Stomach (tissue), 8 donors: ENCODE measurements at regions not wholly inside any gene's neighbourhood (a gene's known extent, or its start where the extent isn't known, plus 50 kb on each side); places are given as distances from the start of the nearest gene placed in this dataset.
"Not testable (repeated sequence)": the region's sequence is repeated elsewhere in the genome, so short reads cannot be mapped to it uniquely, and the experiment has no call there.

Source experiments
- DNase-seq, 2 donors: peaks; one replicate each; pipeline versions ENCODE4 v3.0.0 to v3.0.0-alpha.2; 2013 to 2019
- H3K27ac ChIP-seq, 5 donors: fragments of 200-600 bp in 4 of 5; sonication (generic) in 4 of 5; one replicate each; pipeline ENCODE4 v1.5.1; 2013 to 2019; ENCODE audit warnings: mild to moderate bottlenecking in 1 of 5, moderate library complexity in 1 of 5
- H3K27me3 ChIP-seq, 3 donors: fragments of 200-600 bp; sonication (generic); one replicate each; pipeline ENCODE4 v1.5.1; 2017 to 2019; ENCODE audit warnings: mixed run types in 1 of 3
- H3K36me3 ChIP-seq, 4 donors: fragments of 200-600 bp; sonication (generic); 1 replicate in 3 of 4; 2 replicates in 1 of 4; pipeline ENCODE4 v1.5.1; 2016 to 2019
- H3K4me1 ChIP-seq, 4 donors: fragments of 200-600 bp; sonication (generic); one replicate each; pipeline ENCODE4 v1.5.1; 2016 to 2019
- H3K4me3 ChIP-seq, 4 donors: fragments of 200-600 bp; sonication (generic) in 3 of 4; one replicate each; pipeline ENCODE4 v1.5.1; 2016 to 2019; ENCODE audit warnings: mild to moderate bottlenecking in 1 of 4
- H3K9me3 ChIP-seq, 4 donors: fragments of 200-600 bp; sonication (generic); one replicate each; pipeline ENCODE4 v1.5.1; 2016 to 2019
- EP300 ChIP-seq: sonication (generic); formaldehyde crosslinking; IDR thresholded peaks from one replicate; pipeline ENCODE4 v1.6.1; 2017; ENCODE audit warnings: antibody characterized with exemption
- POLR2A ChIP-seq, 4 donors: fragments of 450-650 bp; IDR thresholded peaks; one replicate each; pipeline ENCODE4 v1.6.1; 2016; ENCODE audit warnings: antibody characterized with exemption in 4 of 4, control low read depth in 2 of 4, mild to moderate bottlenecking in 1 of 4, moderate library complexity in 1 of 4
- POLR2AphosphoS5 ChIP-seq, 3 donors: sonication (generic); formaldehyde crosslinking; IDR thresholded peaks; one replicate each; pipeline ENCODE4 v1.6.1; 2016; ENCODE audit warnings: antibody characterized with exemption in 3 of 3
- WGBS, 5 donors: extraction: QIAGEN DNeasy Blood & Tissue Kit in 3 of 5; methylation state at CpG; one replicate each; pipeline versions ENCODE4 v1.1.5 to v1.1.7; 2013 to 2018; 5-methylcytosine and 5-hydroxymethylcytosine counted together
- intact Hi-C: fragments of 100-400 bp; cut with DNase I; formaldehyde crosslinking; loops from one replicate; pipeline ENCODE4 v1.15.1; 2023; ENCODE audit warnings: low total_unique reads
- TF ChIP-seq, protein P1 (sequence below), 7 experiments: fragments of 450-650 bp in 4 of 7; fragments of 200-600 bp in 3 of 7; sonication (generic) in 3 of 7; IDR thresholded peaks; one replicate each; pipeline ENCODE4 v1.5.1; 2016 to 2019; ENCODE audit warnings: antibody characterized with exemption in 7 of 7, control low read depth in 2 of 7, mild to moderate bottlenecking in 1 of 7
- donor health status: healthy with polysubstance abuse.
- donor health status: Bipolar disorder and iron deficiency.
- donor health status: healthy.

DNA sequence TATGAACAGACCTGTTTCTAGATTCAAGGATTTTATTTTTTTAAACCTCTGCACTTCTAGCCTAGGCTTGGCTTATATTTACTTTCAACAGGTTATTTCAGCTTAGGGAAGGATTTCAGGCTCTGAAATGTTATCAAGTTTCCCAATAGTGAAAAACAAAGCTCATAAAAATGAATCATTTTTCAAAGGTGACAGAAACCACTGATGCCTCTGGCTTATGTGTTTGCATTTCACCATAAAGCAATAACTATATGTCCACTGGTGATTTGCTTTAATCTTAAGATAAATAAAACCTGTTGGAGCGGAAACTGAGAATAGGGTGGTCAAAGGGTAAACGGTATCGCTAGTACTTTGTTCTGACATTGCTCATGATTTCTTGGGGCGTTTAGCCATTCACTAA is 141.2 kb upstream of the LRIG1 start:
- intact Hi-C loops = no loop called here
- Histone ChIP-seq H3K27ac (no peak overlapping the region), H3K4me1 (peaks cover 0 to 8% (median 4%) of the 10 kb centered on the region in 4 donors), H3K36me3 (no peaks in the 10 kb centered on the region), H3K9me3 (peaks cover 0 to 5% (median 0%) of the 10 kb centered on the region in 4 donors), H3K27me3 (no peaks in the 10 kb centered on the region), H3K4me3 (no peak overlapping the region)
- 30 to 52% (median 36%) methylated on average over 4 of the region's 4 CpGs for WGBS, 5 donors
- peak in 1 of 2 donors; percentile 69 for DNase-seq
- TF ChIP-seq, protein P1, sequence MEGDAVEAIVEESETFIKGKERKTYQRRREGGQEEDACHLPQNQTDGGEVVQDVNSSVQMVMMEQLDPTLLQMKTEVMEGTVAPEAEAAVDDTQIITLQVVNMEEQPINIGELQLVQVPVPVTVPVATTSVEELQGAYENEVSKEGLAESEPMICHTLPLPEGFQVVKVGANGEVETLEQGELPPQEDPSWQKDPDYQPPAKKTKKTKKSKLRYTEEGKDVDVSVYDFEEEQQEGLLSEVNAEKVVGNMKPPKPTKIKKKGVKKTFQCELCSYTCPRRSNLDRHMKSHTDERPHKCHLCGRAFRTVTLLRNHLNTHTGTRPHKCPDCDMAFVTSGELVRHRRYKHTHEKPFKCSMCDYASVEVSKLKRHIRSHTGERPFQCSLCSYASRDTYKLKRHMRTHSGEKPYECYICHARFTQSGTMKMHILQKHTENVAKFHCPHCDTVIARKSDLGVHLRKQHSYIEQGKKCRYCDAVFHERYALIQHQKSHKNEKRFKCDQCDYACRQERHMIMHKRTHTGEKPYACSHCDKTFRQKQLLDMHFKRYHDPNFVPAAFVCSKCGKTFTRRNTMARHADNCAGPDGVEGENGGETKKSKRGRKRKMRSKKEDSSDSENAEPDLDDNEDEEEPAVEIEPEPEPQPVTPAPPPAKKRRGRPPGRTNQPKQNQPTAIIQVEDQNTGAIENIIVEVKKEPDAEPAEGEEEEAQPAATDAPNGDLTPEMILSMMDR (IDR thresholded peaks at IDR 0.05) = no peak
- TF ChIP-seq POLR2A (IDR thresholded peaks at IDR 0.05) (no peak), EP300 (no peak), POLR2AphosphoS5 (IDR thresholded peaks at IDR 0.05) (no peak)

DNA sequence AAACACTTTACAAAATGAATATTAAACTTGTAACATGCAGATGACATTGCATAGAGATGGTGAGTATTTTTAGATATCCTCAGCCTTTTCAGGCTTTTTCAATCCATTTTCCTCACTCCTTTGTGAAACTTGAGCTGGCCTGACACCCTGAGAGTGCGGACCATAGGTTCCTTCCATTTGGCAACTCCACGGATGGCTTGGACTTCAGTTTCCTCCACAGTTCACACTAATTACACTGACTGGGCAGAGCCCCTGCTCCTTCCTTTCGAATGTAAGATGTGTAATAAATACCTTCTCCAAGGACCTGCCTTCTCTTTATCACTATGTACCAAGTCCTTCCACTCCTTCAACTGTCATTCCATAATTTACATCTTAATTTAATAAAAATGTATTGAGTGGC is 141.7 kb upstream of the LRIG1 start:
- no peak for DNase-seq
- no peak overlapping the region for H3K4me3 ChIP-seq
- peaks cover 0 to 8% (median 4%) of the 10 kb centered on the region in 4 donors for H3K4me1 ChIP-seq
- H3K27ac ChIP-seq = no peak overlapping the region
- H3K9me3 ChIP-seq = peaks cover 0 to 5% (median 0%) of the 10 kb centered on the region in 4 donors
- no peaks in the 10 kb centered on the region for H3K36me3 ChIP-seq
- 24 to 55% (median 30%) methylated on average over 3 of the region's 3 CpGs for WGBS, 5 donors
- no peaks in the 10 kb centered on the region for H3K27me3 ChIP-seq
- intact Hi-C loops = no loop called here
- TF ChIP-seq POLR2A (IDR thresholded peaks at IDR 0.05) = no peak
- TF ChIP-seq, protein P1 (IDR thresholded peaks at IDR 0.05) = no peak
- no peak for TF ChIP-seq POLR2AphosphoS5 (IDR thresholded peaks at IDR 0.05)
- no peak for TF ChIP-seq EP300

DNA sequence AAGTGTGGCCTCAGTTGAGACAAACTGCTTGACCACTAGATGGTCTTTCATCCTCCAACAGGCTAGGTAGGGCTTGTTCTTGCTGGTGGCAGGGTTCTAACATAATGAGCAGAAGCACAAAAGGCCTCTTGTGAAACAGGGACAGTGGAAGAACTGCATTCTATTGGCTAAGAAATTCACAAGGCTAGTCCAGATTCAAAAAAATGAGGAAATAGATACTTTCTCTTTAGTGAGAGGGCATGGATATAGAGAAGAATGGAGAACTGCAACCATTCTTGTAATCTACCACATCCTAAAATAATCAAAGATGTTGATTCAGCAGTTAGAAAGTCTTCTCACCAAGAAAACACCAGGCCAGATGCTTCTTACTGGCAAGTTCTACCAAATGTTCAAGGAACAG is 143.7 kb upstream of the LRIG1 start:
- Histone ChIP-seq H3K4me1 (peaks cover 0 to 8% (median 4%) of the 10 kb centered on the region in 4 donors), H3K36me3 (no peaks in the 10 kb centered on the region), H3K27ac (no peak overlapping the region), H3K9me3 (peaks cover 0 to 5% (median 0%) of the 10 kb centered on the region in 4 donors), H3K27me3 (no peaks in the 10 kb centered on the region), H3K4me3 (no peak overlapping the region)
- no peak for DNase-seq
- intact Hi-C loops = no loop called here
- TF ChIP-seq POLR2AphosphoS5 (IDR thresholded peaks at IDR 0.05) (no peak), EP300 (no peak), POLR2A (IDR thresholded peaks at IDR 0.05) (no peak)
- TF ChIP-seq, protein P1 (IDR thresholded peaks at IDR 0.05) = no peak

DNA sequence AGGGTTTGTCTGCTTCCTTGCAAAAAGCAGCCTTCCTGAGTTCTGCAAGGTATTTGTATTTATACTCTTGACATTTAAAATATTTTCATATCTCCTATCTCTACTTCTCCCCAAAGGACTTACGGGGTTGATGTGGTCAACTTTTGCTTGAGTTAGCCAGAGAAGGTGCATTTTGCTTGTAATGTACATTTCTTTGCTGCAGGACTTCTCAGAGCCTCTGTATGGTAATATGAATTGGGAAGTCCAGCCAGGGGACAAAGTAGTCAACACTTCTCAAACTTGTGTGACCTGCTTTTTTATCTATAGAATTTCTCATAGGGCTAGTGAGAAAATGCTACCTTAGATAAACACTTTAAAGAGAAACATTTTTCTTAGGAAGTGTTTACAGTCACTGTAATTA is 148.2 kb upstream of the LRIG1 start:
- H3K27me3 ChIP-seq = no peaks in the 10 kb centered on the region
- 30 to 70% (median 43%) methylated on average over 1 of the region's 1 CpG for WGBS, 5 donors
- intact Hi-C loops = no loop called here

DNA sequence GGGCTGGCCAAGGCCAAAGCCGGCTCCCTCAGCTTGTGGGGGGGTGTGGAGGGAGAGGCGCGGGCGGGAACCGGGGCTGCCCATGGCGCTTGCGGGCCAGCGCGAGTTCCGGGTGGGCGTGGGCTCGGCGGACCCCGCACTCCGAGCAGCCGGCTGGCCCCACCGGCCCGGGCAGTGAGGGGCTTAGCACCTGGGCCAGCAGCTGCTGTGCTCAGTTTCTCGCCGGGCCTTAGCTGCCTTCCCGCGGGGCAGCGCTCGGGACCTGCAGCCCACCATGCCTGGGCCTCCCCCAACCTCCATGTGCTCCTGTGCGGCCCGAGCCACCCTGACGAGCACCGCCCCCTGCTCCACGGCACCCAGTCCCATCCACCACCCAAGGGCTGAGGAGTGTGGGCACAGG is 150.7 kb upstream of the LRIG1 start:
- DNase-seq, H3K36me3 ChIP-seq, H3K27me3 ChIP-seq, H3K27ac ChIP-seq, H3K4me3 ChIP-seq, intact Hi-C loops, H3K9me3 ChIP-seq: not testable (repeated sequence)
- H3K4me1 ChIP-seq = peaks cover 0 to 12% (median under 1%) of the 10 kb centered on the region in 4 donors
- 95 to 99% (median 97%) methylated on average over 16 to 29 of the region's 29 CpGs; no CpG with 5 or more reads in 1 of the 5 donors for WGBS, 5 donors

More for the DNA sequence above, 148.2 kb upstream of the LRIG1 start:
- TF ChIP-seq POLR2AphosphoS5 (IDR thresholded peaks at IDR 0.05) = no peak
- TF ChIP-seq, protein P1 (IDR thresholded peaks at IDR 0.05) = no peak
- TF ChIP-seq EP300 = no peak
- no peak for TF ChIP-seq POLR2A (IDR thresholded peaks at IDR 0.05)
- no peaks in the 10 kb centered on the region for H3K4me1 ChIP-seq
- no peak overlapping the region for H3K4me3 ChIP-seq
- no peak overlapping the region for H3K27ac ChIP-seq
- no peak for DNase-seq
- peaks cover 0 to 5% (median 0%) of the 10 kb centered on the region in 4 donors for H3K9me3 ChIP-seq
- no peaks in the 10 kb centered on the region for H3K36me3 ChIP-seq

DNA sequence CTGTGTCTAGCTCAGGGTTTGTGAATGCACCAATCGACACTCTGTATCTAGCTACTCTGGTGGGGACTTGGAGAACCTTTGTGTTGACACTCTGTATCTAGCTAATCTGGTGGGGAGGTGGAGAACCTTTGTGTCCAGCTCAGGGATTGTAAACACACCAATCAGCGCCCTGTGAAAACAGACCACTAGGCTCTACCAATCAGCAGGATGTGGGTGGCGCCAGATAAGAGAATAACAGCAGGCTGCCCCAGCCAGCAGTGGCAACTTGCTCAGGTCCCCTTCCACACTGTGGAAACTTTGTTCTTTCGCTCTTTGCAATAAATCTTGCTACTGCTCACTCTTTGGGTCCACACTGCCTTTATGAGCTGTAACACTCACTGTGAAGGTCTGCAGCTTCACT is 151.3 kb upstream of the LRIG1 start:
- H3K27ac ChIP-seq, DNase-seq, H3K9me3 ChIP-seq, H3K36me3 ChIP-seq, H3K27me3 ChIP-seq, H3K4me3 ChIP-seq, intact Hi-C loops: not testable (repeated sequence)
- H3K4me1 ChIP-seq = peaks cover 0 to 13% (median 3%) of the 10 kb centered on the region in 4 donors
- 71 to 91% (median 76%) methylated on average over 3 to 4 of the region's 4 CpGs for WGBS, 5 donors
